MM.1S (cell line): ENCODE measurements at regions not wholly inside any gene's neighbourhood (a gene's known extent, or its start where the extent isn't known, plus 50 kb on each side); places are given as distances from the start of the nearest gene placed in this dataset.

Experiments used
- DNase-seq: peaks from one replicate; pipeline ENCODE4 v3.0.0-alpha.2; 2015
- H2AFZ ChIP-seq: fragments of 300-600 bp; sonication (generic); 2 replicates; pipeline ENCODE4 v1.6.0; 2016; ENCODE audit warnings: antibody characterized with exemption, low read length
- H3F3A ChIP-seq: fragments of 300-600 bp; sonication (generic); 2 replicates; pipeline ENCODE4 v1.6.1; 2016; ENCODE audit warnings: mild to moderate bottlenecking, antibody characterized with exemption, low read length, moderate library complexity, mixed read lengths; ENCODE audit not compliant: insufficient read depth
- H3K27ac ChIP-seq: fragments of 300-600 bp; sonication (generic); 2 replicates; pipeline ENCODE4 v1.5.1; 2016; ENCODE audit warnings: mild to moderate bottlenecking, low read length
- H3K27me3 ChIP-seq: fragments of 300-600 bp; sonication (generic); replicated peaks from 2 replicates; pipeline ENCODE4 v1.6.0; 2016; ENCODE audit warnings: low read length; ENCODE audit not compliant: insufficient read depth
- H3K36me3 ChIP-seq: fragments of 300-600 bp; sonication (generic); replicated peaks from 2 replicates; pipeline ENCODE4 v1.6.1; 2016; ENCODE audit warnings: mild to moderate bottlenecking, low read length, mixed read lengths; ENCODE audit not compliant: insufficient read depth
- H3K4me1 ChIP-seq: fragments of 300-600 bp; sonication (generic); 2 replicates; pipeline ENCODE4 v1.6.1; 2016; ENCODE audit warnings: low read length, mixed read lengths
- H3K4me2 ChIP-seq: fragments of 300-600 bp; sonication (generic); 2 replicates; pipeline ENCODE4 v1.6.0; 2016; ENCODE audit warnings: low read depth, low read length
- H3K4me3 ChIP-seq: fragments of 300-600 bp; sonication (generic); 2 replicates; pipeline ENCODE4 v1.5.1; 2016; ENCODE audit warnings: low read length, mixed read lengths
- H3K79me2 ChIP-seq: fragments of 300-600 bp; sonication (generic); 2 replicates; pipeline ENCODE4 v1.6.1; 2016; ENCODE audit warnings: mixed run types, low read length, mixed read lengths
- H3K9ac ChIP-seq: fragments of 300-600 bp; sonication (generic); 2 replicates; pipeline ENCODE4 v1.6.1; 2016; ENCODE audit warnings: low read length, mixed read lengths
- H3K9me2 ChIP-seq: fragments of 300-600 bp; sonication (generic); replicated peaks from 2 replicates; pipeline ENCODE4 v1.6.1; 2016; ENCODE audit warnings: mild to moderate bottlenecking, low read length, mixed read lengths; ENCODE audit not compliant: insufficient read depth
- H3K9me3 ChIP-seq: fragments of 300-600 bp; sonication (generic); replicated peaks from 2 replicates; pipeline ENCODE4 v1.6.1; 2016; ENCODE audit warnings: mild to moderate bottlenecking, low read length, mixed read lengths; ENCODE audit not compliant: insufficient read depth
- H4K20me1 ChIP-seq: fragments of 300-600 bp; sonication (generic); 2 replicates; pipeline ENCODE4 v1.6.1; 2016; ENCODE audit warnings: mild to moderate bottlenecking, low read length, moderate library complexity, mixed read lengths; ENCODE audit not compliant: insufficient read depth
- EZH2 ChIP-seq: fragments of 300-600 bp; sonication (generic); optimal IDR thresholded peaks from 2 replicates; pipeline ENCODE3; 2017; ENCODE audit warnings: low read depth, mild to moderate bottlenecking, antibody characterized with exemption, low read length, mixed read lengths
- EZH2phosphoT487 ChIP-seq: fragments of 300-600 bp; sonication (generic); IDR thresholded peaks from 2 replicates; pipeline ENCODE4 v1.6.1; 2018; ENCODE audit warnings: antibody characterized with exemption, low read length
- TF ChIP-seq, protein P1 (sequence below): fragments of 300-600 bp; sonication (generic); IDR thresholded peaks from 2 replicates; pipeline ENCODE4 v1.5.1; 2016; ENCODE audit warnings: antibody characterized with exemption, low read length, mixed read lengths

GRCh38 chr13:47399599-47399998 lies 502.7 kb upstream of the HTR2A start:
- no peaks in the 10 kb centered on the region for H3F3A ChIP-seq
- H3K9me2 ChIP-seq: no peaks in the 10 kb centered on the region
- no peak overlapping the region for H2AFZ ChIP-seq
- no peak overlapping the region for H3K27ac ChIP-seq
- no peaks in the 10 kb centered on the region for H3K27me3 ChIP-seq
- no peak for DNase-seq
- no peak overlapping the region for H3K4me2 ChIP-seq
- H3K79me2 ChIP-seq: no peaks in the 10 kb centered on the region
- no peak overlapping the region for H3K4me3 ChIP-seq
- no peaks in the 10 kb centered on the region for H4K20me1 ChIP-seq
- no peak for TF ChIP-seq EZH2phosphoT487
- TF ChIP-seq, protein P1, sequence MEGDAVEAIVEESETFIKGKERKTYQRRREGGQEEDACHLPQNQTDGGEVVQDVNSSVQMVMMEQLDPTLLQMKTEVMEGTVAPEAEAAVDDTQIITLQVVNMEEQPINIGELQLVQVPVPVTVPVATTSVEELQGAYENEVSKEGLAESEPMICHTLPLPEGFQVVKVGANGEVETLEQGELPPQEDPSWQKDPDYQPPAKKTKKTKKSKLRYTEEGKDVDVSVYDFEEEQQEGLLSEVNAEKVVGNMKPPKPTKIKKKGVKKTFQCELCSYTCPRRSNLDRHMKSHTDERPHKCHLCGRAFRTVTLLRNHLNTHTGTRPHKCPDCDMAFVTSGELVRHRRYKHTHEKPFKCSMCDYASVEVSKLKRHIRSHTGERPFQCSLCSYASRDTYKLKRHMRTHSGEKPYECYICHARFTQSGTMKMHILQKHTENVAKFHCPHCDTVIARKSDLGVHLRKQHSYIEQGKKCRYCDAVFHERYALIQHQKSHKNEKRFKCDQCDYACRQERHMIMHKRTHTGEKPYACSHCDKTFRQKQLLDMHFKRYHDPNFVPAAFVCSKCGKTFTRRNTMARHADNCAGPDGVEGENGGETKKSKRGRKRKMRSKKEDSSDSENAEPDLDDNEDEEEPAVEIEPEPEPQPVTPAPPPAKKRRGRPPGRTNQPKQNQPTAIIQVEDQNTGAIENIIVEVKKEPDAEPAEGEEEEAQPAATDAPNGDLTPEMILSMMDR: no peak
- TF ChIP-seq EZH2: no peak
- no peaks in the 10 kb centered on the region for H3K9me3 ChIP-seq
- H3K4me1 ChIP-seq: no peaks in the 10 kb centered on the region
- H3K9ac ChIP-seq: no peak overlapping the region
- H3K36me3 ChIP-seq: no peaks in the 10 kb centered on the region

GRCh38 chr13:47397739-47398138 lies 500.9 kb upstream of the HTR2A start:
- no peaks in the 10 kb centered on the region for H3K27me3 ChIP-seq
- no peaks in the 10 kb centered on the region for H3K36me3 ChIP-seq
- no peak overlapping the region for H3K4me2 ChIP-seq
- H3K79me2 ChIP-seq: no peaks in the 10 kb centered on the region
- no peak for DNase-seq
- H3F3A ChIP-seq: no peaks in the 10 kb centered on the region
- no peaks in the 10 kb centered on the region for H3K4me1 ChIP-seq
- H3K9me2 ChIP-seq: no peaks in the 10 kb centered on the region
- TF ChIP-seq, protein P1: no peak
- H3K9me3 ChIP-seq: no peaks in the 10 kb centered on the region
- H2AFZ ChIP-seq: no peak overlapping the region
- H4K20me1 ChIP-seq: no peaks in the 10 kb centered on the region
- H3K27ac ChIP-seq: no peak overlapping the region
- no peak overlapping the region for H3K4me3 ChIP-seq
- no peak overlapping the region for H3K9ac ChIP-seq

- Histone ChIP-seq H3K4me3 (no peak overlapping the region), H4K20me1 (no peaks in the 10 kb centered on the region), H3K36me3 (no peaks in the 10 kb centered on the region), H2AFZ (no peak overlapping the region), H3K9me3 (no peaks in the 10 kb centered on the region), H3K9ac (no peak overlapping the region), H3K9me2 (no peaks in the 10 kb centered on the region), H3K27ac (no peak overlapping the region), H3K4me1 (no peaks in the 10 kb centered on the region), H3K27me3 (no peaks in the 10 kb centered on the region), H3K79me2 (no peaks in the 10 kb centered on the region), H3F3A (no peaks in the 10 kb centered on the region), H3K4me2 (no peak overlapping the region)
- TF ChIP-seq EZH2phosphoT487 (no peak), EZH2 (no peak)
- TF ChIP-seq, protein P1: no peak
- no peak for DNase-seq
Observed at GRCh38 chr13:47396915-47397314, 500.1 kb upstream of the HTR2A start.

GRCh38 chr13:47374741-47375140 lies 477.9 kb upstream of the HTR2A start:
- no peaks in the 10 kb centered on the region for H3K36me3 ChIP-seq
- H3F3A ChIP-seq: no peaks in the 10 kb centered on the region
- H3K4me2 ChIP-seq: no peak overlapping the region
- H3K9me3 ChIP-seq: no peaks in the 10 kb centered on the region
- H3K9ac ChIP-seq: no peak overlapping the region
- DNase-seq: no peak
- H3K9me2 ChIP-seq: no peaks in the 10 kb centered on the region
- no peaks in the 10 kb centered on the region for H3K79me2 ChIP-seq
- H2AFZ ChIP-seq: no peak overlapping the region
- H3K27me3 ChIP-seq: no peaks in the 10 kb centered on the region
- TF ChIP-seq EZH2 (no peak), EZH2phosphoT487 (no peak)
- TF ChIP-seq, protein P1: no peak
- H3K27ac ChIP-seq: no peak overlapping the region
- no peak overlapping the region for H3K4me3 ChIP-seq
- no peaks in the 10 kb centered on the region for H3K4me1 ChIP-seq
- no peaks in the 10 kb centered on the region for H4K20me1 ChIP-seq
